HepG2 (cell line): ENCODE measurements at regions not wholly inside any gene's neighbourhood (a gene's known extent, or its start where the extent isn't known, plus 50 kb on each side); places are given as distances from the start of the nearest gene placed in this dataset.

Experiments
- ATAC-seq: fragments of 200-7000 bp; cut with Tn5 transposase; 3 replicates; pipeline ENCODE4 v1.9.1; 2020; ENCODE audit warnings: mild to moderate bottlenecking, moderate library complexity
- BruUV-seq: library from RNA; stranded (reverse); fragments of 400-500 nt; replicated peaks from 2 replicates; lab custom pipeline; 2021; lab: Mats Ljungman, UMichigan
- CTCF ChIA-PET: fragments of 300-600 bp; formaldehyde crosslinking; extraction: SDS; loops from one replicate; lab custom pipeline; 2021; ENCODE audit warnings: low total read pairs, inconsistent platforms, low intra/inter-chr PET ratio; lab: Yijun Ruan, JAX
- POLR2A ChIA-PET: fragments of 350-600 bp; sonication (Branson Sonifier 250); formaldehyde crosslinking; loops from one replicate; lab custom pipeline; 2020; ENCODE audit warnings: antibody characterized with exemption, inconsistent platforms; lab: Yijun Ruan, JAX
- DNase-seq: peaks from one replicate; pipeline ENCODE4 v3.0.0-alpha.2; 2015; ENCODE audit warnings: low spot score
- FAIRE-seq: peaks from 3 replicates; lab custom pipeline; 2011; peaks lifted over from hg19 to GRCh38; lab: Jason Lieb, UNC
- H2AFZ ChIP-seq: one replicate; pipeline ENCODE4 v1.6.1; 2011; ENCODE audit warnings: low read length, inconsistent platforms
- H3K27ac ChIP-seq: fragments of 300-600 bp; 3 replicates; pipeline ENCODE4 v1.8.0; 2011; ENCODE audit warnings: mixed run types, mild to moderate bottlenecking, mixed read lengths, low read length, inconsistent platforms; ENCODE audit not compliant: insufficient read depth; ENCODE audit errors: extremely low read length
- H3K27me3 ChIP-seq, 2 experiments: fragments of 200-600 bp in 1 of 2; 2 replicates in 1 of 2; 3 replicates in 1 of 2; pipeline versions ENCODE4 v1.6.0 to v1.8.0; 2011; ENCODE audit warnings: low read length in 2 of 2, mild to moderate bottlenecking in 2 of 2, moderate library complexity in 2 of 2, inconsistent platforms in 1 of 2; ENCODE audit not compliant: insufficient read depth in 2 of 2, control insufficient read depth in 1 of 2
- H3K36me3 ChIP-seq, 2 experiments: fragments of 200-600 bp in 1 of 2; replicated peaks in 1 of 2; 2 replicates in 1 of 2; 3 replicates in 1 of 2; pipeline versions ENCODE4 v1.5.1 to v1.8.0; 2011; ENCODE audit warnings: low read length in 2 of 2, inconsistent platforms in 1 of 2; ENCODE audit not compliant: insufficient read depth in 2 of 2, control insufficient read depth in 1 of 2
- H3K4me1 ChIP-seq: 2 replicates; pipeline ENCODE4 v1.5.1; 2012; ENCODE audit warnings: low read length, inconsistent platforms; ENCODE audit not compliant: insufficient read depth
- H3K4me2 ChIP-seq: 2 replicates; pipeline ENCODE4 v1.6.0; 2011; ENCODE audit warnings: low read depth, low read length, inconsistent platforms
- H3K4me3 ChIP-seq, 3 experiments: fragments of 200-600 bp in 1 of 3; sonication (generic), shearing (Covaris generic) in 1 of 3; replicated peaks in 1 of 3; 2 replicates each; pipeline ENCODE4 v1.5.1; 2011 to 2016; ENCODE audit warnings: low read length in 3 of 3, inconsistent platforms in 2 of 3, low read depth in 2 of 3, mild to moderate bottlenecking in 2 of 3, control low read depth in 1 of 3, mixed read lengths in 1 of 3; ENCODE audit not compliant: insufficient read depth in 1 of 3
- H3K79me2 ChIP-seq: one replicate; pipeline ENCODE4 v1.6.1; 2011; ENCODE audit warnings: low read length, inconsistent platforms; ENCODE audit not compliant: insufficient read depth
- H3K9ac ChIP-seq: 2 replicates; pipeline ENCODE4 v1.6.0; 2011; ENCODE audit warnings: mild to moderate bottlenecking, low read depth, low read length, inconsistent platforms; ENCODE audit not compliant: insufficient read depth
- H3K9me3 ChIP-seq: 2 replicates; pipeline ENCODE4 v1.5.1; 2012; ENCODE audit warnings: mild to moderate bottlenecking, low read length
- H4K20me1 ChIP-seq: 2 replicates; pipeline ENCODE4 v1.6.0; 2011; ENCODE audit warnings: inconsistent platforms, mild to moderate bottlenecking, low read length, moderate library complexity; ENCODE audit not compliant: insufficient read depth
- FOXJ3 ChIP-seq: sonication (generic); formaldehyde crosslinking; IDR thresholded peaks from 2 replicates; pipeline ENCODE4 v1.4.0; 2020; ENCODE audit warnings: missing genetic modification reagents, mild to moderate bottlenecking, borderline replicate concordance
- KDM5B ChIP-seq: sonication (generic); formaldehyde crosslinking; IDR thresholded peaks from 2 replicates; pipeline ENCODE4 v1.4.0; 2020; ENCODE audit warnings: missing genetic modification reagents, mild to moderate bottlenecking, borderline replicate concordance
- MATR3 ChIP-seq: sonication (generic); formaldehyde crosslinking; IDR thresholded peaks from 2 replicates; pipeline ENCODE4 v1.4.0; 2020; ENCODE audit warnings: missing genetic modification reagents
- MZF1 ChIP-seq: sonication (generic); formaldehyde crosslinking; IDR thresholded peaks from 2 replicates; pipeline ENCODE4 v1.8.1; 2023; ENCODE audit warnings: mild to moderate bottlenecking, missing genetic modification reagents, borderline replicate concordance
- POGK ChIP-seq: sonication (generic); formaldehyde crosslinking; conservative IDR thresholded peaks from 2 replicates; pipeline ENCODE4 v1.8.0; 2022; ENCODE audit warnings: mild to moderate bottlenecking, moderate library complexity, missing genetic modification reagents
- SMYD3 ChIP-seq: sonication (generic); formaldehyde crosslinking; IDR thresholded peaks from 2 replicates; pipeline ENCODE4 v1.8.1; 2023; ENCODE audit warnings: mild to moderate bottlenecking, missing genetic modification reagents
- TCF7L2 ChIP-seq: IDR thresholded peaks from 2 replicates; pipeline ENCODE4 v1.6.1; 2011; ENCODE audit warnings: mild to moderate bottlenecking, low read depth, low read length, moderate library complexity
- TOE1 ChIP-seq: sonication (generic); formaldehyde crosslinking; IDR thresholded peaks from 2 replicates; pipeline ENCODE4 v1.4.0; 2020; ENCODE audit warnings: mild to moderate bottlenecking, missing genetic modification reagents
- U2AF1 ChIP-seq: fragments of 200-400 bp; formaldehyde crosslinking; optimal IDR thresholded peaks from 2 replicates; pipeline ENCODE3; 2017; ENCODE audit warnings: mild to moderate bottlenecking, low read depth, low read length
- ZBTB33 ChIP-seq: sonication (generic); formaldehyde crosslinking; IDR thresholded peaks from 2 replicates; pipeline ENCODE4 v1.4.0; 2020; ENCODE audit warnings: missing genetic modification reagents
- ZC3H13 ChIP-seq: sonication (generic); formaldehyde crosslinking; IDR thresholded peaks from 2 replicates; pipeline ENCODE4 v1.8.1; 2023; ENCODE audit warnings: mild to moderate bottlenecking, missing genetic modification reagents, moderate library complexity
- ZFP41 ChIP-seq: sonication (generic); formaldehyde crosslinking; IDR thresholded peaks from 2 replicates; pipeline ENCODE4 v1.4.0; 2020; ENCODE audit warnings: mild to moderate bottlenecking, missing genetic modification reagents, borderline replicate concordance
- ZNF251 ChIP-seq: sonication (generic); formaldehyde crosslinking; IDR thresholded peaks from 2 replicates; pipeline ENCODE4 v1.9.0; 2021; ENCODE audit warnings: mild to moderate bottlenecking, missing genetic modification reagents
- ZNF282 ChIP-seq: fragments of 450-650 bp; IDR thresholded peaks from 2 replicates; pipeline ENCODE4 v1.6.1; 2018; ENCODE audit not compliant: partially characterized antibody
- ZNF329 ChIP-seq: sonication (generic); formaldehyde crosslinking; IDR thresholded peaks from 2 replicates; pipeline ENCODE4 v1.9.0; 2021; ENCODE audit warnings: low read depth, mild to moderate bottlenecking, missing genetic modification reagents
- ZNF451 ChIP-seq: sonication (generic); formaldehyde crosslinking; IDR thresholded peaks from 2 replicates; pipeline ENCODE4 v1.5.0; 2020; ENCODE audit warnings: mild to moderate bottlenecking, missing genetic modification reagents
- ZNF567 ChIP-seq: sonication (generic); formaldehyde crosslinking; IDR thresholded peaks from 2 replicates; pipeline ENCODE4 v1.8.1; 2023; ENCODE audit warnings: mild to moderate bottlenecking, missing genetic modification reagents, borderline replicate concordance
- ZSCAN25 ChIP-seq: sonication (generic); formaldehyde crosslinking; IDR thresholded peaks from 2 replicates; pipeline ENCODE4 v1.8.0; 2022; ENCODE audit warnings: mild to moderate bottlenecking, missing genetic modification reagents
- WGBS: methylation state at CpG from one replicate; pipeline ENCODE4 v1.1.6; 2017; ENCODE audit warnings: low lambda C conversion rate; 5-methylcytosine and 5-hydroxymethylcytosine counted together
- in situ Hi-C: cut with HindIII; loops from 2 replicates; pipeline ENCODE4 v1.10.0; 2017; ENCODE audit warnings: low pct_unique_long_range_greater_than_20kb; ENCODE audit not compliant: extremely low pct_ligation_motif_present
- intact Hi-C: fragments of 100-400 bp; cut with micrococcal nuclease; formaldehyde crosslinking; loops from one replicate; pipeline ENCODE4 v1.10.0; 2022; ENCODE audit not compliant: unreplicated experiment

GRCh38 chr6:5936631-5937030, 70.1 kb downstream of the NRN1 start:
- CTCF ChIA-PET = no interaction called here
- no peak for FAIRE-seq
- TF ChIP-seq ZNF251 (CRISPR knock-in tag) (no peak), SMYD3 (CRISPR knock-in tag) (no peak), ZNF567 (no peak), ZSCAN25 (CRISPR knock-in tag) (no peak), ZFP41 (CRISPR knock-in tag) (no peak), ZC3H13 (CRISPR knock-in tag) (no peak), MZF1 (CRISPR knock-in tag) (no peak)

GRCh38 chr6:5936140-5936539, 70.6 kb downstream of the NRN1 start:
- Histone ChIP-seq H3K27me3 (peaks cover 0 to 14% of the 10 kb centered on the region in 2 experiments; a peak in 3 of 5 replicates), H3K79me2 (no peaks in the 10 kb centered on the region), H3K9me3 (no peaks in the 10 kb centered on the region), H3K4me2 (no peak overlapping the region), H3K4me3 (no peak overlapping the region), H3K36me3 (no peaks in the 10 kb centered on the region), H2AFZ (no peak overlapping the region), H4K20me1 (no peaks in the 10 kb centered on the region), H3K4me1 (no peaks in the 10 kb centered on the region), H3K27ac (no peak overlapping the region), H3K9ac (no peak overlapping the region)
- no peak for DNase-seq
- ChIA-PET POLR2A (no interaction called here), CTCF (no interaction called here)
- BruUV-seq = no TSS peak
- FAIRE-seq = no peak
- ATAC-seq = no peak
- in situ Hi-C loops (no loop called here), intact Hi-C loops (no loop called here)
- 0% methylated on average over 2 of the region's 2 CpGs for WGBS
- no peak for TF ChIP-seq ZNF451 (CRISPR knock-in tag)
- no peak for TF ChIP-seq ZNF329
- no peak for TF ChIP-seq MATR3 (CRISPR knock-in tag)
- no peak for TF ChIP-seq POGK (CRISPR knock-in tag)
- no peak for TF ChIP-seq FOXJ3 (CRISPR knock-in tag)
- no peak for TF ChIP-seq ZBTB33 (CRISPR knock-in tag)
- no peak for TF ChIP-seq TOE1 (CRISPR knock-in tag)
- TF ChIP-seq TCF7L2 = no peak
- no peak for TF ChIP-seq U2AF1
- TF ChIP-seq KDM5B (CRISPR knock-in tag) = no peak
- no peak for TF ChIP-seq ZNF282

More at GRCh38 chr6:5936631-5937030, 70.1 kb downstream of the NRN1 start:
- Histone ChIP-seq H4K20me1 (no peaks in the 10 kb centered on the region), H3K4me1 (no peaks in the 10 kb centered on the region), H3K9ac (no peak overlapping the region), H3K27ac (no peak overlapping the region), H2AFZ (no peak overlapping the region), H3K79me2 (no peaks in the 10 kb centered on the region), H3K36me3 (no peaks in the 10 kb centered on the region), H3K9me3 (no peaks in the 10 kb centered on the region), H3K4me3 (no peak overlapping the region), H3K27me3 (peaks cover 0 to 14% of the 10 kb centered on the region in 2 experiments; a peak in 3 of 5 replicates), H3K4me2 (no peak overlapping the region)
- DNase-seq = no peak
- in situ Hi-C loops (no loop called here), intact Hi-C loops (no loop called here)
- no peak for ATAC-seq
- POLR2A ChIA-PET = no interaction called here
- 47% methylated on average over 8 of the region's 8 CpGs for WGBS
- no TSS peak for BruUV-seq
